HEK293T (cell line): ENCODE measurements at regions not wholly inside any gene's neighbourhood (a gene's known extent, or its start where the extent isn't known, plus 50 kb on each side); places are given as distances from the start of the nearest gene placed in this dataset.

Experiments used
- FOXM1 ChIP-seq: fragments of 450-650 bp; IDR thresholded peaks from 2 replicates; pipeline ENCODE4 v1.6.1; 2017; ENCODE audit warnings: mild to moderate bottlenecking, borderline replicate concordance
- TF ChIP-seq, protein P1 (sequence below): fragments of 450-650 bp; IDR thresholded peaks from 2 replicates; pipeline ENCODE4 v1.6.1; 2016

DNA sequence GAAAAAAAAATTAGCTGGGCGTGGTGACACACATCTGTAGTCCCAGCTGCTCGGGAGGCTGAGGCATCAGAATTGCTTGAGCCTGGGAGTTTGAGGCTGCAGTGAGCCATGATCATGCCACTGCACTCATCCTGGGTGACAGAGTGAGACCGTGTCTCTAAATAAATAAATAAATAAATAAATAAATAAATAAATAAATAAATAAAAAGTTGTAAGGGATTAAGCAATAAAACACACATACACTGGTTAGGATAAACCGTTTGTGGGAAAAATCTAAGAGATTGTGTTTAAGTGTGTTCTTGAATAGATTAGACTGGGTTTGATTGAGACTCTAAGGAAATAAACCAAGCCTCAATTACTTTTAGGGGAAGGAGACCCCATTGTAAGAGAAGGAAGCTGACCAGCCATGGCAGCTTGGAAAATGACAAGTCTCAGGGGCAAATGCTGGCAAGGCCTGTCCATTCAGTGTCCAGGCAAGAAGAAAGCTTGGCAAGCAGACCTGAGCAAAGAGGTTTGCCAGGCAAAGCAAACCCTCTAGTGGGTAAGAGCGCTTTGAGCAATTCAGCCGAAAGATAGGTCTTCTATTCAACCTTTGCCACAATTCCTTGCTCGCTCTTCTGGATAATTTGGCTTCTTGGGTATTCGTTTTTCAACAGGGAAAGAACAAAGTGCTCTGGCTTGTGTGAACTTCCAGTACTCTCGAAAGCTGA is 106.9 kb upstream of the SERBP1 start:
- TF ChIP-seq, protein P1, sequence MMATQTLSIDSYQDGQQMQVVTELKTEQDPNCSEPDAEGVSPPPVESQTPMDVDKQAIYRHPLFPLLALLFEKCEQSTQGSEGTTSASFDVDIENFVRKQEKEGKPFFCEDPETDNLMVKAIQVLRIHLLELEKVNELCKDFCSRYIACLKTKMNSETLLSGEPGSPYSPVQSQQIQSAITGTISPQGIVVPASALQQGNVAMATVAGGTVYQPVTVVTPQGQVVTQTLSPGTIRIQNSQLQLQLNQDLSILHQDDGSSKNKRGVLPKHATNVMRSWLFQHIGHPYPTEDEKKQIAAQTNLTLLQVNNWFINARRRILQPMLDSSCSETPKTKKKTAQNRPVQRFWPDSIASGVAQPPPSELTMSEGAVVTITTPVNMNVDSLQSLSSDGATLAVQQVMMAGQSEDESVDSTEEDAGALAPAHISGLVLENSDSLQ: no peak
- TF ChIP-seq FOXM1: no peak
